Endodermal cell (in vitro differentiated cells): ENCODE measurements at regions not wholly inside any gene's neighbourhood (a gene's known extent, or its start where the extent isn't known, plus 50 kb on each side); places are given as distances from the start of the nearest gene placed in this dataset.
A peak's percentile ranks its signal among the peaks of the same experiment; 100 is the strongest.

Experiments used
- DNase-seq: peaks from one replicate; pipeline ENCODE4 v3.0.0-alpha.2; 2017
- H3K27ac ChIP-seq: 2 replicates; pipeline ENCODE4 v1.5.1; 2013; ENCODE audit warnings: mild to moderate bottlenecking, low read depth, low read length, moderate library complexity
- H3K27me3 ChIP-seq: 2 replicates; pipeline ENCODE4 v1.6.1; 2013; ENCODE audit warnings: mild to moderate bottlenecking, low read length, moderate library complexity; ENCODE audit not compliant: insufficient read depth, control insufficient read depth, poor library complexity, severe bottlenecking
- H3K36me3 ChIP-seq: 2 replicates; pipeline ENCODE4 v1.7.0; 2013; ENCODE audit warnings: mild to moderate bottlenecking, low read length, moderate library complexity; ENCODE audit not compliant: control insufficient read depth, insufficient read depth
- H3K4me1 ChIP-seq: one replicate; pipeline ENCODE4 v1.7.0; 2013; ENCODE audit warnings: low read length; ENCODE audit not compliant: control insufficient read depth, insufficient read depth
- H3K4me3 ChIP-seq: 2 replicates; pipeline ENCODE4 v1.5.1; 2013; ENCODE audit warnings: mild to moderate bottlenecking, low read length, moderate library complexity
- H3K9ac ChIP-seq: 2 replicates; pipeline ENCODE4 v1.6.1; 2013; ENCODE audit warnings: mild to moderate bottlenecking, low read length, moderate library complexity; ENCODE audit not compliant: poor library complexity, severe bottlenecking; ENCODE audit errors: extremely low read depth
- H3K9me3 ChIP-seq: 2 replicates; pipeline ENCODE4 v1.6.1; 2013; ENCODE audit warnings: mild to moderate bottlenecking, low read length, moderate library complexity; ENCODE audit not compliant: control insufficient read depth
- H3K27ac Mint-ChIP-seq: 2 replicates; pipeline ENCODE4 v1.8.0; 2020; ENCODE audit warnings: mixed read lengths
- H3K27me3 Mint-ChIP-seq: 2 replicates; pipeline ENCODE4 v1.8.0; 2021; ENCODE audit warnings: mild to moderate bottlenecking, mixed read lengths; ENCODE audit not compliant: insufficient read depth
- H3K36me3 Mint-ChIP-seq: 2 replicates; pipeline ENCODE4 v1.8.0; 2020; ENCODE audit warnings: low read depth, mixed read lengths
- H3K4me1 Mint-ChIP-seq: 2 replicates; pipeline ENCODE4 v1.8.0; 2020; ENCODE audit warnings: mixed read lengths
- H3K4me3 Mint-ChIP-seq: 2 replicates; pipeline ENCODE4 v1.8.0; 2020; ENCODE audit warnings: mild to moderate bottlenecking, moderate library complexity, mixed read lengths
- H3K9me3 Mint-ChIP-seq: 2 replicates; pipeline ENCODE4 v1.8.0; 2020; ENCODE audit warnings: mild to moderate bottlenecking, mixed read lengths
- WGBS, 2 experiments: methylation state at CpG; one replicate each; pipeline versions ENCODE4 v1.1.5 to v1.1.7; 2013; ENCODE audit warnings: missing lambda C conversion rate in 2 of 2, mixed read lengths in 1 of 2; ENCODE audit not compliant: insufficient coverage in 1 of 2, insufficient read length in 1 of 2; 5-methylcytosine and 5-hydroxymethylcytosine counted together
- TF ChIP-seq, protein P1 (sequence below): fragments of 200-600 bp; sonication (generic); conservative IDR thresholded peaks from 2 replicates; pipeline ENCODE4 v1.5.0; 2021; ENCODE audit warnings: antibody characterized with exemption, mild to moderate bottlenecking

- H3K27me3 ChIP-seq: no peaks in the 10 kb centered on the region
- 75 to 93% methylated on average over 1 of the region's 1 CpG for WGBS, 2 experiments
- H3K27me3 Mint-ChIP-seq: no peaks in the 10 kb centered on the region
Observed at GRCh38 chr19:33919291-33919690, 122.6 kb downstream of the KCTD15 start.

DNA sequence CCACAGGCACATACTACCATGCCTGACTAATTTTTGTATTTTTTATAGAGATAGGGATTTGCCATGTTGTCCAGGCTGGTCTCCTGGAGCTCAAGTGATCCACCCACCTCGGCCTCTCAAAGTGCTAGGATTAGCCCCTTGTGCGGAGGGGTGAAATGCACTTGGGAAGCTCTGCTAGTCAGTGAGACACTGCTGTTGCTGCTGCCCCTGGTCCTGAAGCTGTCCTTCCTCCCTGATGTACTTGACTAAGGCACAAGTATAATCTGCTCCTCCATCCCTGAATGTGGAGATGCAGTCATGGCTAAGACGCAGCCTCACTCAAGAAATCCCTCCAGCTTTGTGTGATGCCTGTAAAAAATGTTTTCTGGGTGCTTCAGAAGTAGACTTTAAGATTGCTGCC, 124.5 kb downstream of the KCTD15 start:
- Histone ChIP-seq H3K36me3 (no peaks in the 10 kb centered on the region), H3K27ac (no peak overlapping the region), H3K9me3 (no peaks in the 10 kb centered on the region), H3K9ac (no peak overlapping the region), H3K27me3 (no peaks in the 10 kb centered on the region), H3K4me1 (no peaks in the 10 kb centered on the region), H3K4me3 (no peak overlapping the region)
- H3K36me3 Mint-ChIP-seq: no peaks in the 10 kb centered on the region
- no peak overlapping the region for H3K27ac Mint-ChIP-seq
- no peaks in the 10 kb centered on the region for H3K4me1 Mint-ChIP-seq
- TF ChIP-seq, protein P1, sequence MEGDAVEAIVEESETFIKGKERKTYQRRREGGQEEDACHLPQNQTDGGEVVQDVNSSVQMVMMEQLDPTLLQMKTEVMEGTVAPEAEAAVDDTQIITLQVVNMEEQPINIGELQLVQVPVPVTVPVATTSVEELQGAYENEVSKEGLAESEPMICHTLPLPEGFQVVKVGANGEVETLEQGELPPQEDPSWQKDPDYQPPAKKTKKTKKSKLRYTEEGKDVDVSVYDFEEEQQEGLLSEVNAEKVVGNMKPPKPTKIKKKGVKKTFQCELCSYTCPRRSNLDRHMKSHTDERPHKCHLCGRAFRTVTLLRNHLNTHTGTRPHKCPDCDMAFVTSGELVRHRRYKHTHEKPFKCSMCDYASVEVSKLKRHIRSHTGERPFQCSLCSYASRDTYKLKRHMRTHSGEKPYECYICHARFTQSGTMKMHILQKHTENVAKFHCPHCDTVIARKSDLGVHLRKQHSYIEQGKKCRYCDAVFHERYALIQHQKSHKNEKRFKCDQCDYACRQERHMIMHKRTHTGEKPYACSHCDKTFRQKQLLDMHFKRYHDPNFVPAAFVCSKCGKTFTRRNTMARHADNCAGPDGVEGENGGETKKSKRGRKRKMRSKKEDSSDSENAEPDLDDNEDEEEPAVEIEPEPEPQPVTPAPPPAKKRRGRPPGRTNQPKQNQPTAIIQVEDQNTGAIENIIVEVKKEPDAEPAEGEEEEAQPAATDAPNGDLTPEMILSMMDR: no peak
- H3K27me3 Mint-ChIP-seq: no peaks in the 10 kb centered on the region
- no peak overlapping the region for H3K4me3 Mint-ChIP-seq
- WGBS, 2 experiments: 85 to 86% methylated on average over 3 of the region's 3 CpGs
- peak; percentile 58 for DNase-seq
- peaks cover 6% of the 10 kb centered on the region for H3K9me3 Mint-ChIP-seq

More at GRCh38 chr19:33919291-33919690, 122.6 kb downstream of the KCTD15 start:
- H3K9ac ChIP-seq: no peak overlapping the region
- H3K9me3 ChIP-seq: no peaks in the 10 kb centered on the region
- H3K4me1 ChIP-seq: no peaks in the 10 kb centered on the region
- no peaks in the 10 kb centered on the region for H3K36me3 ChIP-seq
- Mint-ChIP-seq H3K4me3 (no peak overlapping the region), H3K4me1 (peaks cover 2% of the 10 kb centered on the region), H3K9me3 (peaks cover 6% of the 10 kb centered on the region), H3K36me3 (no peaks in the 10 kb centered on the region), H3K27ac (no peak overlapping the region)
- TF ChIP-seq, protein P1: no peak
- DNase-seq: no peak
- H3K27ac ChIP-seq: no peak overlapping the region
- H3K4me3 ChIP-seq: no peak overlapping the region

GRCh38 chr19:33926306-33926705, 129.6 kb downstream of the KCTD15 start:
- no peaks in the 10 kb centered on the region for H3K9me3 ChIP-seq
- no peak overlapping the region for H3K27ac Mint-ChIP-seq
- H3K27ac ChIP-seq: no peak overlapping the region
- no peaks in the 10 kb centered on the region for H3K9me3 Mint-ChIP-seq
- H3K4me3 ChIP-seq: no peak overlapping the region
- DNase-seq: no peak
- H3K4me1 ChIP-seq: no peaks in the 10 kb centered on the region
- H3K36me3 Mint-ChIP-seq: no peaks in the 10 kb centered on the region
- peaks cover 4% of the 10 kb centered on the region for H3K4me1 Mint-ChIP-seq
- H3K9ac ChIP-seq: no peak overlapping the region
- 86 to 89% methylated on average over 1 to 3 of the region's 3 CpGs for WGBS, 2 experiments
- no peaks in the 10 kb centered on the region for H3K27me3 ChIP-seq
- H3K27me3 Mint-ChIP-seq: no peaks in the 10 kb centered on the region
- H3K4me3 Mint-ChIP-seq: no peak overlapping the region
- TF ChIP-seq, protein P1: no peak
- no peaks in the 10 kb centered on the region for H3K36me3 ChIP-seq
